HL-60 (cell line): ENCODE measurements at regions not wholly inside any gene's neighbourhood (a gene's known extent, or its start where the extent isn't known, plus 50 kb on each side); places are given as distances from the start of the nearest gene placed in this dataset.

Experiments used
- DNase-seq, 2 experiments: peaks; one replicate each; pipeline ENCODE4 v3.0.0-alpha.2; 2010 to 2020; ENCODE audit warnings: low read depth in 1 of 2, low spot score in 1 of 2
- H3K27ac ChIP-seq: fragments of 250-450 bp; sonication (Bioruptor Pico); replicated peaks from 2 replicates; pipeline ENCODE4 v1.5.1; 2020; ENCODE audit warnings: mild to moderate bottlenecking, moderate library complexity
- H3K27me3 ChIP-seq: fragments of 250-450 bp; sonication (Bioruptor Pico); 2 replicates; pipeline ENCODE4 v1.5.1; 2021; ENCODE audit warnings: mild to moderate bottlenecking, moderate library complexity; ENCODE audit not compliant: insufficient read depth, poor library complexity, severe bottlenecking
- H3K4me3 ChIP-seq: replicated peaks from 2 replicates; pipeline ENCODE4 v1.5.1; 2011; ENCODE audit warnings: mild to moderate bottlenecking, control low read depth, low read length; ENCODE audit not compliant: insufficient read depth
- CTCF ChIP-seq: IDR thresholded peaks from one replicate; pipeline ENCODE4 v1.5.1; 2011; ENCODE audit warnings: low read length, control low read depth, inconsistent platforms; ENCODE audit not compliant: insufficient read depth
- GABPA ChIP-seq: IDR thresholded peaks from 2 replicates; pipeline ENCODE4 v1.6.1; 2012; ENCODE audit warnings: low read depth
- POLR2AphosphoS5 ChIP-seq: IDR thresholded peaks from 2 replicates; pipeline ENCODE4 v1.6.1; 2012; ENCODE audit warnings: low read depth
- REST ChIP-seq: IDR thresholded peaks from 2 replicates; pipeline ENCODE4 v1.6.1; 2012; ENCODE audit warnings: low read depth; ENCODE audit not compliant: insufficient replicate concordance
- SPI1 ChIP-seq: IDR thresholded peaks from 2 replicates; pipeline ENCODE4 v1.6.1; 2012; ENCODE audit warnings: low read depth, mild to moderate bottlenecking, borderline replicate concordance

DNA sequence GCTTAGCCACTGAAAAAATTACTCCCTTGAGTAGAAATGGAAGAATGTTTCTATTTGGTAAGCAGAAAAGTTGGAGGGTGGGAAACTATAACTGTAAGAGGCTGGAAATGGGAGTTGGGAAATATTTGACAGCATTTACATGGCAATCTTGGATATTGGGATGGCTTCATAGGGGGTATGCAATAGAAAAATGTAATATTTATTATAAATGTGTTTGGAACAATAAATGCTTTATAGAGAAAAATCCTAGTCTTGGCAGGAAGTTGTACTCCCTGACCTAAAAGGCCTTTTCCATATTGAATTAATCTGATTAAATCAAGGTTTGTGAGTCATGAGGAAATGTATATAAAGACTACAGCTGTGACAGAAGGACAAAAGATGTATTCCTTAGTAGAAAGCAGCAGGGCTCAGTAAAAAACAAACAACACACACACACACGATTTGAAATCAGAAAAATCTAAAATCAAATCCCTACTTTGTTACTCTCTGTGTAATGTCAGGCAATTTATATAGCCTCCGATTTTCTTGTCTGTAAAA lies 272.3 kb downstream of the CD109 start:
- H3K27ac ChIP-seq = no peak overlapping the region

DNA sequence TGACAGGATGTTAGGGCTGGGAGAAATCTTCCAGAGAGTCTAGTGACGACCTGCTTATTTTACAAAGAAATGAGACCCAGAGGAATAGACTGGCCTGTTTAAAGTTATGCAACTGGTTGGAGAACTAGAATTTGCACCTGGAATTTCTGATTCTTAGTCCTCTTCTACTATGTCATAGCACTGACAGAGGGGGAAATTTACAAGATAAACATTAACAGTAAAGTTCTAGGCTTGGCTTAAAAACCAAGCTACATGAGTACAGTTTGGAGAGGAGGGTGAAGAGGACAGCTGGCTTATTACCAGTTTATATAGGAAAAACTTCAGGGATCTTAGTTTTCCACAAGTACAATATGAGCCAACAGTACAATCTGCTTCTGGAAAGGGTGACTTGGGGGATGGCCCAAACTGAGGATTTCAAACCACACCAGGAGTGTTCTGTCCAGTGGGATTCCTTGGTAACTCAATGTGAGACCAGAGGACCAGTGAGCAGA lies 269.6 kb downstream of the CD109 start:
- TF ChIP-seq POLR2AphosphoS5 (no peak), GABPA (no peak), CTCF (no peak), SPI1 (no peak), REST (no peak)
- no peak for DNase-seq
- no peaks in the 10 kb centered on the region for H3K27me3 ChIP-seq
- H3K4me3 ChIP-seq = no peak overlapping the region
- H3K27ac ChIP-seq = no peak overlapping the region

More for the DNA sequence above, 272.3 kb downstream of the CD109 start:
- H3K4me3 ChIP-seq = no peak overlapping the region
- TF ChIP-seq GABPA = no peak
- no peaks in the 10 kb centered on the region for H3K27me3 ChIP-seq
- no peak for DNase-seq

DNA sequence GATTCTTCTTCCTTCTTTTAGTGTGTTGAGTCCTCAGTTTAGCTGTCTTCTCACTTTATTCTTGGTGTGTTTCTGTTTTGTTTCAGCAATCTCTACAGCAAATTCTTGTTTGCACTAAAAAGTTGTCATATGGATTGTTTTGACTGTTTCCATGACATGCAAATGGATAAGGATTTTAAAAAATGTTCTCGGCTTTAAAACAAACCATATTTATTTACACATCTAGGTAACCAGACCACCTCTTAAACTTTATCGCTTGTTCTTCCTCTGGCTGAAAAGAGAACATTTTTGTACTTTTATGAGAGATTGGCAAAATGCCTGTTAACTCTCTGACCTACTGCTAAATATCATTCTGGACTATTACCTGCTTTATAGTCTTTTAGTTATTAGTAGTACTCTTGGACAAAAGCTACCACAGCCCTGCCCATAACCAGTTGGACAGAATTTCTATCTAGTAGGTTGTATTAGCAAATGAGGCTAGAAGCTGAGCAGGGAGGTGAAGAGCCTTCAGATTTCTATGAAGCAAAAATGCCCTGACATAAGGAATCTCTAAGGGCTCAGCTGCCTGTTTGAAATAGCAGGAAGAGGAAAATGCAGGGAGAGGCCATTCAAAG lies 268.3 kb downstream of the CD109 start:
- no peak overlapping the region for H3K4me3 ChIP-seq
- TF ChIP-seq SPI1 = no peak
- no peak for TF ChIP-seq POLR2AphosphoS5
- TF ChIP-seq CTCF = no peak
- no peak for TF ChIP-seq GABPA
- no peak for TF ChIP-seq REST
- DNase-seq = no peak
- H3K27ac ChIP-seq = no peak overlapping the region
- H3K27me3 ChIP-seq = no peaks in the 10 kb centered on the region

DNA sequence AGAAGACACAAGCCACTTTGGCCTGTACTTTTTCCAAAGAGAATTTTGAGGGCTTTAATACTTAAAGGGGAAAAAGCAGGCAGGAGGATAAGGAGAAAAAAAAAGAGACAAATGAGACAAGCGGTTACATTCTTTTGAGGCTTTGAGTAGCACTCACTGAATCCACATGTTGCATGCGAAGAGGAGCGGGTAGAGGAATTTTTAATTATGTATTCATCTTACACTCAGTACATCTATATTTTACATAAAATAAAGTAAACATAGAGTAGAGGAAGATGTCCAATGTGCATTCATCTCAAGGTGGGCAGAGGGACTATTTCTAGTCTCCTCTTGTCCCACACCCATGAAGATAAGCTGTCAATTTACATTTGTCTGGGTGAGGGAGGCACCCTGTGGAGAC lies 266.9 kb downstream of the CD109 start:
- H3K4me3 ChIP-seq = no peak overlapping the region
- H3K27me3 ChIP-seq = no peaks in the 10 kb centered on the region
- no peak for TF ChIP-seq GABPA
- TF ChIP-seq SPI1 = no peak
- no peak for TF ChIP-seq POLR2AphosphoS5
- TF ChIP-seq CTCF = no peak
- no peak for TF ChIP-seq REST
- H3K27ac ChIP-seq = no peak overlapping the region
- DNase-seq = no peak
